Activated CD8-positive, alpha-beta T cell treated with anti-CD3 and anti-CD28 coated beads for 36 hours (primary cell): ENCODE measurements at regions not wholly inside any gene's neighbourhood (a gene's known extent, or its start where the extent isn't known, plus 50 kb on each side); places are given as distances from the start of the nearest gene placed in this dataset.
A peak's percentile ranks its signal among the peaks of the same experiment; 100 is the strongest.
"Not testable (repeated sequence)": the region's sequence is repeated elsewhere in the genome, so short reads cannot be mapped to it uniquely, and the experiment has no call there.

Experiments used
- ATAC-seq: fragments of 200-7000 bp; cut with Tn5 transposase; one replicate; pipeline ENCODE4 v1.10.0; 2021; ENCODE audit warnings: mild to moderate bottlenecking, moderate library complexity
- CTCF ChIA-PET: fragments of 350-600 bp; sonication (Branson Sonifier 250); formaldehyde crosslinking; loops from one replicate; lab custom pipeline; 2021; ENCODE audit warnings: antibody characterized with exemption; lab: Charles Lee
- POLR2A ChIA-PET: fragments of 350-600 bp; sonication (Branson Sonifier 250); formaldehyde crosslinking; loops from one replicate; lab custom pipeline; 2021; ENCODE audit warnings: antibody characterized with exemption; lab: Charles Lee
- DNase-seq: peaks from one replicate; pipeline ENCODE4 v3.0.0-alpha.2; 2020
- H3K27ac Mint-ChIP-seq: one replicate; pipeline ENCODE4 v1.8.0; 2021; ENCODE audit warnings: mild to moderate bottlenecking, mixed read lengths
- H3K27me3 Mint-ChIP-seq: one replicate; pipeline ENCODE4 v1.8.0; 2021; ENCODE audit warnings: mixed read lengths
- H3K36me3 Mint-ChIP-seq: one replicate; pipeline ENCODE4 v1.8.0; 2021; ENCODE audit warnings: low read depth, mixed read lengths
- H3K4me1 Mint-ChIP-seq: one replicate; pipeline ENCODE4 v1.8.0; 2021; ENCODE audit warnings: low read depth, mixed read lengths
- H3K4me3 Mint-ChIP-seq: one replicate; pipeline ENCODE4 v1.8.0; 2021; ENCODE audit warnings: mild to moderate bottlenecking, moderate library complexity, mixed read lengths
- H3K9me3 Mint-ChIP-seq: one replicate; pipeline ENCODE4 v1.8.0; 2021; ENCODE audit warnings: mixed read lengths
- intact Hi-C: fragments of 100-400 bp; cut with micrococcal nuclease; formaldehyde crosslinking; loops from one replicate; pipeline ENCODE4 v1.10.0; 2022

GRCh38 chr21:8377093-8377841, 2144.1 kb upstream of the TPTE start:
- peak; percentile 54 for ATAC-seq
- H3K4me3 Mint-ChIP-seq, H3K27ac Mint-ChIP-seq, intact Hi-C loops, CTCF ChIA-PET, H3K36me3 Mint-ChIP-seq, POLR2A ChIA-PET, H3K4me1 Mint-ChIP-seq, H3K27me3 Mint-ChIP-seq, H3K9me3 Mint-ChIP-seq, DNase-seq: not testable (repeated sequence)

- POLR2A ChIA-PET, H3K4me1 Mint-ChIP-seq, H3K4me3 Mint-ChIP-seq, CTCF ChIA-PET, DNase-seq, H3K36me3 Mint-ChIP-seq, intact Hi-C loops, H3K27me3 Mint-ChIP-seq, H3K9me3 Mint-ChIP-seq, H3K27ac Mint-ChIP-seq: not testable (repeated sequence)
- ATAC-seq = peak; percentile 63
These were observed 2140.8 kb upstream of the TPTE start for GRCh38 chr21:8380419-8381079.

- POLR2A ChIA-PET, intact Hi-C loops, H3K9me3 Mint-ChIP-seq, H3K27ac Mint-ChIP-seq, H3K4me3 Mint-ChIP-seq, H3K27me3 Mint-ChIP-seq, H3K36me3 Mint-ChIP-seq, DNase-seq, H3K4me1 Mint-ChIP-seq, CTCF ChIA-PET: not testable (repeated sequence)
- ATAC-seq = peak; percentile 100
These were observed 2133.0 kb upstream of the TPTE start for GRCh38 chr21:8388169-8388939.

GRCh38 chr21:8388940-8389238, 2132.5 kb upstream of the TPTE start:
- H3K4me1 Mint-ChIP-seq, DNase-seq, ATAC-seq, intact Hi-C loops, POLR2A ChIA-PET, H3K27ac Mint-ChIP-seq, H3K4me3 Mint-ChIP-seq, H3K9me3 Mint-ChIP-seq, CTCF ChIA-PET, H3K36me3 Mint-ChIP-seq, H3K27me3 Mint-ChIP-seq: not testable (repeated sequence)

- H3K9me3 Mint-ChIP-seq, intact Hi-C loops, H3K36me3 Mint-ChIP-seq, ATAC-seq, H3K4me1 Mint-ChIP-seq, H3K4me3 Mint-ChIP-seq, H3K27me3 Mint-ChIP-seq, POLR2A ChIA-PET, CTCF ChIA-PET, H3K27ac Mint-ChIP-seq, DNase-seq: not testable (repeated sequence)
These were observed 2130.7 kb upstream of the TPTE start for GRCh38 chr21:8390550-8391171.

- H3K27me3 Mint-ChIP-seq, ATAC-seq, H3K27ac Mint-ChIP-seq, H3K4me1 Mint-ChIP-seq, H3K9me3 Mint-ChIP-seq, H3K4me3 Mint-ChIP-seq, CTCF ChIA-PET, DNase-seq, intact Hi-C loops, POLR2A ChIA-PET, H3K36me3 Mint-ChIP-seq: not testable (repeated sequence)
These were observed 2127.0 kb upstream of the TPTE start for GRCh38 chr21:8394380-8394779.

- H3K27ac Mint-ChIP-seq, intact Hi-C loops, ATAC-seq, H3K9me3 Mint-ChIP-seq, H3K36me3 Mint-ChIP-seq, DNase-seq, POLR2A ChIA-PET, H3K27me3 Mint-ChIP-seq, H3K4me3 Mint-ChIP-seq, CTCF ChIA-PET, H3K4me1 Mint-ChIP-seq: not testable (repeated sequence)
These were observed 2125.4 kb upstream of the TPTE start for GRCh38 chr21:8395992-8396391.

GRCh38 chr21:8398870-8399437, 2122.4 kb upstream of the TPTE start:
- CTCF ChIA-PET, intact Hi-C loops, H3K27ac Mint-ChIP-seq, H3K4me3 Mint-ChIP-seq, POLR2A ChIA-PET, H3K4me1 Mint-ChIP-seq, H3K9me3 Mint-ChIP-seq, H3K36me3 Mint-ChIP-seq, DNase-seq, H3K27me3 Mint-ChIP-seq: not testable (repeated sequence)
- ATAC-seq = peak; percentile 42

GRCh38 chr21:8399866-8400265, 2121.5 kb upstream of the TPTE start:
- CTCF ChIA-PET, POLR2A ChIA-PET, H3K27me3 Mint-ChIP-seq, intact Hi-C loops, H3K27ac Mint-ChIP-seq, H3K4me3 Mint-ChIP-seq, H3K36me3 Mint-ChIP-seq, H3K4me1 Mint-ChIP-seq, ATAC-seq, DNase-seq, H3K9me3 Mint-ChIP-seq: not testable (repeated sequence)

- POLR2A ChIA-PET, DNase-seq, H3K27me3 Mint-ChIP-seq, CTCF ChIA-PET, ATAC-seq, H3K4me1 Mint-ChIP-seq, intact Hi-C loops, H3K9me3 Mint-ChIP-seq, H3K27ac Mint-ChIP-seq, H3K4me3 Mint-ChIP-seq, H3K36me3 Mint-ChIP-seq: not testable (repeated sequence)
These were observed 2119.6 kb upstream of the TPTE start for GRCh38 chr21:8401799-8402198.

- DNase-seq, H3K27ac Mint-ChIP-seq, intact Hi-C loops, H3K36me3 Mint-ChIP-seq, H3K4me3 Mint-ChIP-seq, H3K27me3 Mint-ChIP-seq, H3K4me1 Mint-ChIP-seq, CTCF ChIA-PET, H3K9me3 Mint-ChIP-seq, POLR2A ChIA-PET, ATAC-seq: not testable (repeated sequence)
These were observed 2115.1 kb upstream of the TPTE start for GRCh38 chr21:8406331-8406730.
